ENCODE measurements at regions not wholly inside any gene's neighbourhood (a gene's known extent, or its start where the extent isn't known, plus 50 kb on each side); places are given as distances from the start of the nearest gene placed in this dataset.

DNA sequence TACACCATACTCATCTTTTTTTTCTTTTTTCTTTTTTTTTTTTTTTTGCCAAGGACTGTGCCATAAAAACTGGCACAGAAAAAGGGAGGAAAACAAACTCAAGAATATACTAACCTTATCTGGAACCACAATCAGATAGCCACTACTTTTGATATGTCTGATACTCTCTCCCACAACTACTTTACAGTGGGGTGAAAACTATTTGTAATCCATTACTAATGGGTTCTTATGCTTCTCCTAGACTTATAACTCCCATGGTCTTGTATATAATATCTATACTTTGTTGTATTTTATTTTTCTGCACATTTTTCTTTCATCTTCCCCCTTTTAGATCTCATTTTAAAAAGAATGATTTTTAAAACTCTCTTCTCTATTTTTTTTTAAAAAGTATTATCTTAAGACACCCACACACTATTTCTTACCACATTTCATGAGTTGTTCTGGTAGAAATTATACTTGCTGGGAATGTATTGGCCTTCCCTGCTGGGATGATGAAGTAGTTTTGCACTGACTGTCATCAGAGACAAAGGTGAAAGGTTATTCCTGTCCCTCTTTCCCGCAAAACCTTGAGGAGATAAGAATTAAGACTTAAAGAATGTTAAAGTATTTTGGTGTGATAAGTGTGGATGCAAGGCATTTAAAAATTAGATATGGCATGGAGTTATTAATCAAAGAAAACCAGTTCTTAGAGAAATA is 146.7 kb upstream of the KLF12 start:
- TF ChIP-seq, protein P1, sequence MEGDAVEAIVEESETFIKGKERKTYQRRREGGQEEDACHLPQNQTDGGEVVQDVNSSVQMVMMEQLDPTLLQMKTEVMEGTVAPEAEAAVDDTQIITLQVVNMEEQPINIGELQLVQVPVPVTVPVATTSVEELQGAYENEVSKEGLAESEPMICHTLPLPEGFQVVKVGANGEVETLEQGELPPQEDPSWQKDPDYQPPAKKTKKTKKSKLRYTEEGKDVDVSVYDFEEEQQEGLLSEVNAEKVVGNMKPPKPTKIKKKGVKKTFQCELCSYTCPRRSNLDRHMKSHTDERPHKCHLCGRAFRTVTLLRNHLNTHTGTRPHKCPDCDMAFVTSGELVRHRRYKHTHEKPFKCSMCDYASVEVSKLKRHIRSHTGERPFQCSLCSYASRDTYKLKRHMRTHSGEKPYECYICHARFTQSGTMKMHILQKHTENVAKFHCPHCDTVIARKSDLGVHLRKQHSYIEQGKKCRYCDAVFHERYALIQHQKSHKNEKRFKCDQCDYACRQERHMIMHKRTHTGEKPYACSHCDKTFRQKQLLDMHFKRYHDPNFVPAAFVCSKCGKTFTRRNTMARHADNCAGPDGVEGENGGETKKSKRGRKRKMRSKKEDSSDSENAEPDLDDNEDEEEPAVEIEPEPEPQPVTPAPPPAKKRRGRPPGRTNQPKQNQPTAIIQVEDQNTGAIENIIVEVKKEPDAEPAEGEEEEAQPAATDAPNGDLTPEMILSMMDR (IDR thresholded peaks at IDR 0.05) = no peak
- TF ChIP-seq POLR2A (IDR thresholded peaks at IDR 0.05) = no peak
- no peak for TF ChIP-seq POLR2AphosphoS5 (IDR thresholded peaks at IDR 0.05)

All from breast epithelium (tissue), 3 donors.